Limb (tissue), 2 donors: ENCODE measurements at regions not wholly inside any gene's neighbourhood (a gene's known extent, or its start where the extent isn't known, plus 50 kb on each side); places are given as distances from the start of the nearest gene placed in this dataset.
A peak's percentile ranks its signal among the peaks of the same experiment; 100 is the strongest.
"Not testable (repeated sequence)": the region's sequence is repeated elsewhere in the genome, so short reads cannot be mapped to it uniquely, and the experiment has no call there.

ENCODE experiments used
- DNase-seq, 2 donors: peaks; one replicate each; pipeline ENCODE4 v3.0.0-alpha.2; 2016; ENCODE audit errors: extremely low spot score in 2 of 2

- DNase-seq = not testable (repeated sequence)
These were observed 377.2 kb upstream of the SASH1 start for GRCh38 chr6:147965448-147965847.

- no peak for DNase-seq
These were observed 371.7 kb upstream of the SASH1 start for GRCh38 chr6:147970970-147971369.

- DNase-seq = no peak
These were observed 370.2 kb upstream of the SASH1 start for GRCh38 chr6:147972448-147972847.

- DNase-seq = no peak
These were observed 368.8 kb upstream of the SASH1 start for GRCh38 chr6:147973806-147974205.

GRCh38 chr6:147974376-147974775 lies 368.3 kb upstream of the SASH1 start:
- no peak for DNase-seq

- no peak for DNase-seq
These were observed 364.7 kb upstream of the SASH1 start for GRCh38 chr6:147977851-147978465.

- no peak for DNase-seq
These were observed 362.7 kb upstream of the SASH1 start for GRCh38 chr6:147979966-147980365.

- DNase-seq = peak in 1 of 2 donors; percentile 61
These were observed 358.9 kb upstream of the SASH1 start for GRCh38 chr6:147983581-147984366.

- DNase-seq = peak in 1 of 2 donors; percentile 42
These were observed 355.8 kb upstream of the SASH1 start for GRCh38 chr6:147986846-147987245.

GRCh38 chr6:147990159-147990558 lies 352.5 kb upstream of the SASH1 start:
- no peak for DNase-seq

- no peak for DNase-seq
These were observed 350.7 kb upstream of the SASH1 start for GRCh38 chr6:147991961-147992360.

GRCh38 chr6:147999001-147999540 lies 343.6 kb upstream of the SASH1 start:
- DNase-seq = no peak

- peak in 1 of 2 donors; percentile 24 for DNase-seq
These were observed 340.6 kb upstream of the SASH1 start for GRCh38 chr6:148001844-148002642.

GRCh38 chr6:148004651-148005050 lies 338.0 kb upstream of the SASH1 start:
- no peak for DNase-seq

GRCh38 chr6:148005806-148006205 lies 336.8 kb upstream of the SASH1 start:
- no peak for DNase-seq

- DNase-seq = not testable (repeated sequence)
These were observed 332.1 kb upstream of the SASH1 start for GRCh38 chr6:148010516-148010915.

GRCh38 chr6:148016013-148016412 lies 326.6 kb upstream of the SASH1 start:
- DNase-seq = no peak

GRCh38 chr6:148021165-148021564 lies 321.5 kb upstream of the SASH1 start:
- no peak for DNase-seq

- DNase-seq = no peak
These were observed 320.9 kb upstream of the SASH1 start for GRCh38 chr6:148021699-148022098.

- DNase-seq = not testable (repeated sequence)
These were observed 320.4 kb upstream of the SASH1 start for GRCh38 chr6:148022279-148022678.

GRCh38 chr6:148027201-148027600 lies 315.4 kb upstream of the SASH1 start:
- DNase-seq = no peak
